PC-3 (cell line): ENCODE measurements at regions not wholly inside any gene's neighbourhood (a gene's known extent, or its start where the extent isn't known, plus 50 kb on each side); places are given as distances from the start of the nearest gene placed in this dataset.

Experiments
- EZH2 ChIP-seq: fragments of 300-600 bp; sonication (generic); IDR thresholded peaks from one replicate; pipeline ENCODE4 v1.6.1; 2017; ENCODE audit warnings: antibody characterized with exemption, mild to moderate bottlenecking, low read length; ENCODE audit not compliant: unreplicated experiment
- EZH2phosphoT487 ChIP-seq: fragments of 300-600 bp; sonication (generic); IDR thresholded peaks from 2 replicates; pipeline ENCODE4 v1.6.1; 2018; ENCODE audit warnings: mild to moderate bottlenecking, antibody characterized with exemption, low read length, borderline replicate concordance
- TF ChIP-seq, protein P1 (sequence below): fragments of 300-600 bp; sonication (generic); conservative IDR thresholded peaks from 2 replicates; pipeline ENCODE4 v1.5.1; 2017; ENCODE audit warnings: antibody characterized with exemption, low read depth, mild to moderate bottlenecking, low read length

DNA sequence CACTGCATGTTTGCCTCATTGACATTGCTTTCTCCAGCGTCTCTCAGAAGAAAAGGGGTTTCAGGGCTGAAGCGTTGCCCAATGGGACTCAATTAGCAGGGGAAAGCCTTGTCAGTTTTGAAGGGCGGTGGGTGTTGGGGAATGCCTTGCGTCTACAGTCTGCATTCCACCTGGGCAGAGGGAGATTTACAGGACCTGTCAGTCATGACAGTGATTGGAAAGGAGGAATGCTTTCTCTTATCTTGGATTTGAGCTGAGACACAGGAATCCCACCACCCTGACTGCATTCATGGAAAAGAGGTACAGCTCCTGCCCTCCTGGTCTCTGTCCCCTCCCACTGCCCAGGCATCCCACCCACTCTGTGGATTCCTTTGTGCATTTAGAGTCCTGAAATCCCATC, 123.9 kb downstream of the ACKR3 start:
- TF ChIP-seq, protein P1, sequence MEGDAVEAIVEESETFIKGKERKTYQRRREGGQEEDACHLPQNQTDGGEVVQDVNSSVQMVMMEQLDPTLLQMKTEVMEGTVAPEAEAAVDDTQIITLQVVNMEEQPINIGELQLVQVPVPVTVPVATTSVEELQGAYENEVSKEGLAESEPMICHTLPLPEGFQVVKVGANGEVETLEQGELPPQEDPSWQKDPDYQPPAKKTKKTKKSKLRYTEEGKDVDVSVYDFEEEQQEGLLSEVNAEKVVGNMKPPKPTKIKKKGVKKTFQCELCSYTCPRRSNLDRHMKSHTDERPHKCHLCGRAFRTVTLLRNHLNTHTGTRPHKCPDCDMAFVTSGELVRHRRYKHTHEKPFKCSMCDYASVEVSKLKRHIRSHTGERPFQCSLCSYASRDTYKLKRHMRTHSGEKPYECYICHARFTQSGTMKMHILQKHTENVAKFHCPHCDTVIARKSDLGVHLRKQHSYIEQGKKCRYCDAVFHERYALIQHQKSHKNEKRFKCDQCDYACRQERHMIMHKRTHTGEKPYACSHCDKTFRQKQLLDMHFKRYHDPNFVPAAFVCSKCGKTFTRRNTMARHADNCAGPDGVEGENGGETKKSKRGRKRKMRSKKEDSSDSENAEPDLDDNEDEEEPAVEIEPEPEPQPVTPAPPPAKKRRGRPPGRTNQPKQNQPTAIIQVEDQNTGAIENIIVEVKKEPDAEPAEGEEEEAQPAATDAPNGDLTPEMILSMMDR = no peak
- TF ChIP-seq EZH2phosphoT487 (no peak), EZH2 (no peak)
